GM18511 (cell line): ENCODE measurements at regions not wholly inside any gene's neighbourhood (a gene's known extent, or its start where the extent isn't known, plus 50 kb on each side); places are given as distances from the start of the nearest gene placed in this dataset.
"Not testable (repeated sequence)": the region's sequence is repeated elsewhere in the genome, so short reads cannot be mapped to it uniquely, and the experiment has no call there.

Experiments used
- ATAC-seq: cut with Tn5 transposase; IDR thresholded peaks from one replicate; pipeline ENCODE4 v1.9.1; 2021; ENCODE audit warnings: mild to moderate bottlenecking, moderate library complexity; ENCODE audit not compliant: unreplicated experiment

- no peak for ATAC-seq
Observed at GRCh38 chr1:184858288-184858687, 103.6 kb upstream of the EDEM3 start.

- ATAC-seq: no peak
Observed at GRCh38 chr1:184854496-184855140, 100.0 kb upstream of the EDEM3 start.

GRCh38 chr1:184854036-184854435 lies 99.4 kb upstream of the EDEM3 start:
- no peak for ATAC-seq

- ATAC-seq: no peak
Observed at GRCh38 chr1:184851822-184852746, 97.4 kb upstream of the EDEM3 start.

GRCh38 chr1:184843732-184844495 lies 89.3 kb upstream of the EDEM3 start:
- ATAC-seq: peak; percentile 100

- no peak for ATAC-seq
Observed at GRCh38 chr1:184840596-184840995, 85.9 kb upstream of the EDEM3 start.

GRCh38 chr1:184838504-184838951 lies 83.9 kb upstream of the EDEM3 start:
- ATAC-seq: no peak

GRCh38 chr1:184836934-184837895 lies 82.6 kb upstream of the EDEM3 start:
- peak; percentile 62 for ATAC-seq

GRCh38 chr1:184836141-184836540 lies 81.5 kb upstream of the EDEM3 start:
- ATAC-seq: no peak

GRCh38 chr1:184833994-184834393 lies 79.3 kb upstream of the EDEM3 start:
- ATAC-seq: not testable (repeated sequence)

GRCh38 chr1:184832517-184832916 lies 77.9 kb upstream of the EDEM3 start:
- no peak for ATAC-seq

- ATAC-seq: not testable (repeated sequence)
Observed at GRCh38 chr1:184829496-184829895, 74.8 kb upstream of the EDEM3 start.

GRCh38 chr1:184828369-184828717 lies 73.7 kb upstream of the EDEM3 start:
- ATAC-seq: no peak

- ATAC-seq: no peak
Observed at GRCh38 chr1:184827600-184828368, 73.1 kb upstream of the EDEM3 start.

GRCh38 chr1:184826001-184826400 lies 71.3 kb upstream of the EDEM3 start:
- no peak for ATAC-seq

GRCh38 chr1:184825571-184825970 lies 70.9 kb upstream of the EDEM3 start:
- ATAC-seq: peak; percentile 51

- no peak for ATAC-seq
Observed at GRCh38 chr1:184824691-184825323, 70.1 kb upstream of the EDEM3 start.

- ATAC-seq: no peak
Observed at GRCh38 chr1:184823080-184823479, 68.4 kb upstream of the EDEM3 start.

GRCh38 chr1:184822267-184822666 lies 67.6 kb upstream of the EDEM3 start:
- no peak for ATAC-seq
